Calu3 (cell line): ENCODE measurements at regions not wholly inside any gene's neighbourhood (a gene's known extent, or its start where the extent isn't known, plus 50 kb on each side); places are given as distances from the start of the nearest gene placed in this dataset.

ENCODE experiments used
- BruUV-seq: library from RNA; stranded (reverse); fragments of 400-500 nt; replicated peaks from 2 replicates; lab custom pipeline; 2021; lab: Mats Ljungman, UMichigan
- CTCF ChIA-PET: fragments of 300-600 bp; sonication (Branson Sonifier 250); formaldehyde crosslinking; loops from one replicate; lab custom pipeline; 2022; ENCODE audit warnings: antibody characterized with exemption; lab: Charles Lee
- DNase-seq: peaks from one replicate; pipeline ENCODE4 v3.0.0; 2022
- H3K27ac Mint-ChIP-seq: one replicate; pipeline ENCODE4 v1.8.0; 2022; ENCODE audit warnings: mixed read lengths; ENCODE audit not compliant: unreplicated experiment
- H3K27me3 Mint-ChIP-seq: one replicate; pipeline ENCODE4 v1.8.0; 2022; ENCODE audit warnings: mixed read lengths; ENCODE audit not compliant: unreplicated experiment
- H3K36me3 Mint-ChIP-seq: one replicate; pipeline ENCODE4 v1.8.0; 2022; ENCODE audit warnings: mild to moderate bottlenecking, moderate library complexity, mixed read lengths; ENCODE audit not compliant: insufficient read depth, unreplicated experiment
- H3K4me1 Mint-ChIP-seq: one replicate; pipeline ENCODE4 v1.8.0; 2022; ENCODE audit warnings: mild to moderate bottlenecking, low read depth, mixed read lengths; ENCODE audit not compliant: unreplicated experiment
- H3K4me3 Mint-ChIP-seq: one replicate; pipeline ENCODE4 v1.8.0; 2022; ENCODE audit warnings: mild to moderate bottlenecking, low read depth, moderate library complexity, mixed read lengths; ENCODE audit not compliant: unreplicated experiment
- H3K9me3 Mint-ChIP-seq: one replicate; pipeline ENCODE4 v1.8.0; 2022; ENCODE audit warnings: low read depth, mixed read lengths; ENCODE audit not compliant: unreplicated experiment
- intact Hi-C: fragments of 100-400 bp; cut with micrococcal nuclease; formaldehyde crosslinking; loops from one replicate; pipeline ENCODE4 v1.10.0; 2022; ENCODE audit not compliant: unreplicated experiment
- TF ChIP-seq, protein P1 (sequence below): fragments of 200-600 bp; IDR thresholded peaks from one replicate; pipeline ENCODE4 v1.8.0; 2022; ENCODE audit warnings: antibody characterized with exemption; ENCODE audit not compliant: unreplicated experiment

DNA sequence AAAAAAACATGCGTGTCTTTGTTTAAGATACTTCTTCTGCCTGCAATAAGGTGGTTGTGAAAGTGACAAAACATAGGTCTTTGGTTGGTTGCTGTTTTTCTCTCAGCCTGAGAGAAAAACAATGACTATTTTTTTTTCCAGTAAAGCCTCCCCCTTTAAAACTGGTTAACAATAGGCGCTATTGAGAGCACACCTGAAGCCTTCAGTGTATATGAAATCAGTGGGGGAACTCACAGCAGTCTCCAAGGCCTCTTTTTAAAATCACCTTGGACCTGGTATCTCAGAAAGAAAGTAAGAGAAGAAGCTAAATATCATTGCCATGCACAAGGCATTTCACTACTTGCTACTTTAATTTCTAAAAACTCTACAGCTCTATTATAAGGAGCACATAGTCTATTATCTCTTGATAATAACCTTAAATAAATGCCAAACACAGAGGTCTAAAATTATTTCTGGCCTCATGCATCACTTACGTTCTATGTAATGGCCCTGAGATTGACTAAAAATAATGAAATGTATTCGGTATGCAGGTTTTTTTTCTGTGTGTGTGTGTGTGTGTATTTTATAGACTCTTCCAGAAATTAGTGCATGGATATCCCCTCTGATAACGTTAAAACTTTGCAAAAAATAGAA lies 544.4 kb downstream of the TDRD15 start:
- H3K36me3 Mint-ChIP-seq = no peaks in the 10 kb centered on the region
- TF ChIP-seq, protein P1, sequence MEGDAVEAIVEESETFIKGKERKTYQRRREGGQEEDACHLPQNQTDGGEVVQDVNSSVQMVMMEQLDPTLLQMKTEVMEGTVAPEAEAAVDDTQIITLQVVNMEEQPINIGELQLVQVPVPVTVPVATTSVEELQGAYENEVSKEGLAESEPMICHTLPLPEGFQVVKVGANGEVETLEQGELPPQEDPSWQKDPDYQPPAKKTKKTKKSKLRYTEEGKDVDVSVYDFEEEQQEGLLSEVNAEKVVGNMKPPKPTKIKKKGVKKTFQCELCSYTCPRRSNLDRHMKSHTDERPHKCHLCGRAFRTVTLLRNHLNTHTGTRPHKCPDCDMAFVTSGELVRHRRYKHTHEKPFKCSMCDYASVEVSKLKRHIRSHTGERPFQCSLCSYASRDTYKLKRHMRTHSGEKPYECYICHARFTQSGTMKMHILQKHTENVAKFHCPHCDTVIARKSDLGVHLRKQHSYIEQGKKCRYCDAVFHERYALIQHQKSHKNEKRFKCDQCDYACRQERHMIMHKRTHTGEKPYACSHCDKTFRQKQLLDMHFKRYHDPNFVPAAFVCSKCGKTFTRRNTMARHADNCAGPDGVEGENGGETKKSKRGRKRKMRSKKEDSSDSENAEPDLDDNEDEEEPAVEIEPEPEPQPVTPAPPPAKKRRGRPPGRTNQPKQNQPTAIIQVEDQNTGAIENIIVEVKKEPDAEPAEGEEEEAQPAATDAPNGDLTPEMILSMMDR = no peak

DNA sequence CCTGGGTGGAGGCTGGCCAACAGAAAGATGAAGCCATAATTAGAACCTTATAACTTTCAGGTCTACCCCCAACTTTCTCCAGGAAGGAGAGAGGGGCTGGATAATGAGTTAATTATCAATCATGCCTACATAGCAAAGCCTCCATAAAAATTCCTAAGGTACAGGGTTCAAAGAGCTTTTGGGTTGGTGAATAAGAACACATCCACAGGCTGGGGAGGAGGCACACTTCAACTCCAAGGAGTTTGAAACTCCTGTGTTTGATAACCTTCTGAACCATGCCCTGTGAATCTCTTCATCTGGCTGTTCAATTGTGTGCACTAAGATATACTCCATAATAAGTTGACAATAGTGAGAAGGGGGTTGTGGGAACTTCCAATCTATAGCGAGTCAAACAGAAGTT lies 552.3 kb downstream of the TDRD15 start:
- H3K9me3 Mint-ChIP-seq = peaks cover 17% of the 10 kb centered on the region
- no peaks in the 10 kb centered on the region for H3K4me1 Mint-ChIP-seq
- no peak overlapping the region for H3K27ac Mint-ChIP-seq
- CTCF ChIA-PET = no interaction called here
- intact Hi-C loops = no loop called here
- H3K36me3 Mint-ChIP-seq = no peaks in the 10 kb centered on the region
- DNase-seq = no peak
- TF ChIP-seq, protein P1 = no peak
- no peak overlapping the region for H3K4me3 Mint-ChIP-seq
- BruUV-seq = no TSS peak
- H3K27me3 Mint-ChIP-seq = no peaks in the 10 kb centered on the region

More for the DNA sequence above, 544.4 kb downstream of the TDRD15 start:
- DNase-seq = no peak
- intact Hi-C loops = no loop called here
- no peak overlapping the region for H3K27ac Mint-ChIP-seq
- peaks cover 14% of the 10 kb centered on the region for H3K9me3 Mint-ChIP-seq
- no TSS peak for BruUV-seq
- no peaks in the 10 kb centered on the region for H3K27me3 Mint-ChIP-seq
- no peaks in the 10 kb centered on the region for H3K4me1 Mint-ChIP-seq
- CTCF ChIA-PET = no interaction called here
- H3K4me3 Mint-ChIP-seq = no peak overlapping the region

DNA sequence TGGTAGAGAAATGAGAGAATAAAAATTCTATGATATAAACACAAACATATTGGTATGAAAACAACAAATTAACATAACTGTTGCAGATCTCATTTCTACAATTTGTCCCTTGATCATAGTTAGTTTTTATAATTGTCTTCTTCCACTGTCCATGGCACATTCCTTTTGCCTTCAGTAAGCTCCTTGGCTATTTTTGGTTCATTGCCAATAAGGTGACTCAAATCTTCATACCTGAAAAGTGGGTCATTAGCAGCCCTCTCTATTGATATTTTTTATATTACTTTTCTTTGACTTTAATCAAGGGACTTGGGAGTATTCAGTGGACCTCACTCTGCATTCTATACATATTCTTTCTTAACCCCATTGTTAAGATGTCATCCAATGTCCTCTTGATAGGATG lies 552.9 kb downstream of the TDRD15 start:
- Mint-ChIP-seq H3K27ac (no peak overlapping the region), H3K36me3 (no peaks in the 10 kb centered on the region), H3K4me3 (no peak overlapping the region), H3K9me3 (peaks cover 17% of the 10 kb centered on the region), H3K27me3 (no peaks in the 10 kb centered on the region), H3K4me1 (no peaks in the 10 kb centered on the region)
- CTCF ChIA-PET = no interaction called here
- BruUV-seq = no TSS peak
- intact Hi-C loops = no loop called here
- TF ChIP-seq, protein P1 = no peak
- DNase-seq = no peak

DNA sequence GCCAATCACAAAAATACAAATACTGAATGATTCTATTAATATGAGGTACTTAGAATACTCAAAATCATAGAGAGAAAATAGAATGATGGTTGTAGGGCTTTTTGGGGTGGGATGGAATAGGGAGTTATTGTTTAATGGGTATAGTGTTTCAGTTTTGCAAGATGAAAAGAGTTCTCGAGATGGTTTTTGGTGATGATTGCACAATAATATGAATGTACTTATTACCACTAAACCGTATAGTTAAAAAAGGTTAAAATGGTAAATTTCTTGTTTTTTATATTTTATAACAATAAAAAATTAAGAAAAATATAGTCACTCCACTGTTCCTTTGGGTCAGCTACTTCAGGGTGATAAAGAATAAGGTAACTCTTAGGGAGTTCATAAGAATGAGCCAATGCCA lies 560.1 kb downstream of the TDRD15 start:
- no peak for DNase-seq

More for the DNA sequence above, 560.1 kb downstream of the TDRD15 start:
- no peaks in the 10 kb centered on the region for H3K4me1 Mint-ChIP-seq
- CTCF ChIA-PET = interaction anchor here (0.8 kb wide), 1 partner anchor 914 kb away, joined by 3 read pairs; no protein-coding TSS in a partner anchor
- no peaks in the 10 kb centered on the region for H3K36me3 Mint-ChIP-seq
- TF ChIP-seq, protein P1 = no peak
- intact Hi-C loops = no loop called here
- H3K9me3 Mint-ChIP-seq = peaks cover 12% of the 10 kb centered on the region
- no TSS peak for BruUV-seq
- no peak overlapping the region for H3K4me3 Mint-ChIP-seq
- no peak overlapping the region for H3K27ac Mint-ChIP-seq
- no peaks in the 10 kb centered on the region for H3K27me3 Mint-ChIP-seq
